Limb (tissue), 2 donors: ENCODE measurements at regions not wholly inside any gene's neighbourhood (a gene's known extent, or its start where the extent isn't known, plus 50 kb on each side); places are given as distances from the start of the nearest gene placed in this dataset.

ENCODE experiments used
- DNase-seq, 2 donors: peaks; one replicate each; pipeline ENCODE4 v3.0.0-alpha.2; 2016; ENCODE audit errors: extremely low spot score in 2 of 2

DNA sequence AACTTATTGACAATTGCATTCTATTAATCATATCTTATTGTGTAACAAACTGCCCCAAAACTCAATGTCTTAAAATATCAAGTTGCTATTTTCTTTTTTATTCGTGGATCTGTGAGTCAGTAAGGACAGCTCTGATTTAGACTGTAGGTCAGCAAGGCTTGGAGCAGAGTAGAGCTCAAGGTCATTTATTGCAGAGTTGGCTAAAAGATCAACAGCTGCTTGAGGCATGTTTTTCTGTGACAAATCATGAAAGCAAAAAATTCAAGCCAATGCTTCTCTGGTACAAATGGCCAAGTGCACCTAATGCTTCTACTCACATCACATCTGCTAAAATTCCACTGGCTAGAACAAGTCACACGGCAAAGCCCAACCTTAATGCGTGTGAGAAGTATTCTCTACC lies 497.7 kb upstream of the LRATD1 start:
- DNase-seq: peak in 1 of 2 donors; percentile 19

GRCh38 chr2:14136030-14136429 lies 496.5 kb upstream of the LRATD1 start:
- DNase-seq: no peak

DNA sequence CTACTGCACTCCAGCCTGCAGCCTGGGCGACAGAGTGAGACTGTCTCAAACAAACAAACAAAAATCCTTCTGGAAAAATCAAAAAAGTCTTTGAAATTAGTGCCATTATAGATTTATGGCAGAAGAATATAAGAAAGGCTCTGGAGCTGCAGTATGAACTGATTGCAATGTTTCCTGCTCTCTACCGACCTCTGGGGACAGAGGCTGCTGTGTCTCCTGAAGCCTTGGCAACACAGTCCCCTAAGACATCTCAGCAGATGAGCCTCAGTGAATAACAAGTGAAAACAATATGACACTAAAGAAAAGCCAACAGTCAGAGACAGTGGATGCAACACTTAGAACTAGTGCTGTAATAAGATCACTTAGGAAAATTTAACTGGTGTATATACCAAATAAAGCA lies 494.9 kb upstream of the LRATD1 start:
- DNase-seq: no peak

- no peak for DNase-seq
Measured at GRCh38 chr2:14140009-14140550, 492.4 kb upstream of the LRATD1 start.

- DNase-seq: no peak
Measured at GRCh38 chr2:14143435-14143834, 489.1 kb upstream of the LRATD1 start.

GRCh38 chr2:14148216-14148615 lies 484.3 kb upstream of the LRATD1 start:
- no peak for DNase-seq

DNA sequence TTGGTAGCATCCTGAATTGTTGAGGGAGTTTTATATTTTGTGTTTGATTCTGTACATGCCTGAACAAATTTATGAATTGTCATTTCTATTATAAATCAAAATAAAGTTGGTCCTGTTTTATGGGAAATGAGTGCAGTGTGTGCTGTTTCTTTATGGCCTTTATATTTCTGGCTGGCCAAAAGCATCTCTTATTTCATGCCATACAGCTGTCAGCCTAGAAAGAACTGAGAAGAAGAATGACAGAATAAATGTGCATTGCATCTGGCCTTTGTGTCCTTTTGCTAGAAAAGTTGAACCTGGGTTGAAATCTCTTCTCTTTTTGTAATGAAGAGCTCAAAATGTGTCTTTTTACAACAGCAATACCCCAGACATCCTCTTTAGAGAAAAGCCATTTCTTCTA lies 474.7 kb upstream of the LRATD1 start:
- DNase-seq: peak in 1 of 2 donors; percentile 23

DNA sequence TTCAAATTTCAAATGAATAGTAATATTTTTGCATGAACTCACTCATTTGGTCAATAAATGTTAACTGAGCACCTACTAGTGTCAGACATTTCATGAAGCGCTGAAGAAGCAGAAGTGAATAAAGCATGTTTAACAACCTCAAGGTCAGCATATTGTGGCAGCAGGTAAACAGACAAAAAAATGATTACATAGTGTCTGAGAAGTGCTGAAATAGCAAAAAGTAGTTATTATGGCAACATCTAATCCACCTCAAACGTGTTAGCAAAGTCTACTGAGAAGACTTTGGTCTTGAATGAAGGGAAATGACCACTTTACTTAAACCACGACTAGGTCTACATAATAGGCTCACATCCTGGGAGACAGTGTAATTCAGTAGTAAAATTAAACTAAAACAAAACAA lies 452.2 kb upstream of the LRATD1 start:
- DNase-seq: no peak

DNA sequence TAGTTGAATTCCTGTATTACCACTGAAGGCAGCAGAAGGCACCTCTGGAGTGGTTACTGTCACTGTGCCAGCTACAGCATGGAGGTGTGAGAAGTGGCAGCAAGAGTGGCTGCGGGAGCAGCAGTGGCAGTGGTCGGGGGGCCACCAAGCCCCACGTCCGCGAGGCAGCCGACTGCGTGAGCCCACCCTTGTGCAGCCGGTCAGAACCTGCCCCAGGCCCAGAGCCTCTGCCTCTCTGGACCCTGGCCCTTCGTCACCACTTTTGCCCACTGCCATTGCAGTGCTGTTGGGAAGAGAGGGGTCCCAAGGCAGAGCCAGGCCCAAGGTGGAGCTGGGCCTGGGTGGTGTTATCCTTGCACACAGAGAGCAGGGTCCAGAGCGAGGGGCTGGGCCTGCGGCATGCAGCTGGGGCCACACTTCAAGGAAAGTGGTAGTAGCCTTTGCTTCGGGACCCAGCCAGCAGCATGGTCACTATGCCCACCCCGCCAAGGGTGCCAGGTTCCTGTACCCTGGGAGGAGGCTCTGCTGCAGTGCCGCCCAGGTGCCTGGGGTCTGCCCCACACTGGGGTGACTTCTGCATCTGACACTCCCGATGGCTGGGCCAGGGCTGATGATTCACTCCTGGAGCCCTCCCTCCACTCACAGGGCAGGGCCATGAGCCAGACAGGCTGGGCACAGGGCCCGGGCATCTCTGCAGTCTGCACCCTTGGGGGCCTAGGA lies 450.1 kb upstream of the LRATD1 start:
- DNase-seq: no peak

DNA sequence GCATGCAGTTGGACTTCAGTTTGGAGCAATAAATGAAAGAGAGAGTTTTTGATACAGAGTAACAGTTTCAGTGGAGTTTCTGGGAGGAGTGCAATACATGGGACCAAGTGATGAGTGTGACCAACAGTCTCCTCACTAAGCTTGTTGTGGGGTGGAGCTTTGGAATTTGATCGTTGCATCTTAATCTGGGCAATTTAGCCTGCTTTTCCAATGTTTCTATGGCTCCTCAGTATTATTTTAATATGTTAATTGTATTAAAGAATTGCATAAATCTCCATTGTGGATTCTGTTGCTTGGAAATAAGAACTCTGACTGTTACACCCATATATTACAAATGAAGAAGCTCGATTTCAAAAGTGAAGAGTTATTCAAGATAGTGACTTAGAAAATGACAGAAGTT lies 446.6 kb upstream of the LRATD1 start:
- no peak for DNase-seq

GRCh38 chr2:14188446-14188845 lies 444.1 kb upstream of the LRATD1 start:
- DNase-seq: no peak

GRCh38 chr2:14189929-14190328 lies 442.6 kb upstream of the LRATD1 start:
- DNase-seq: no peak

GRCh38 chr2:14194233-14194632 lies 438.3 kb upstream of the LRATD1 start:
- no peak for DNase-seq

DNA sequence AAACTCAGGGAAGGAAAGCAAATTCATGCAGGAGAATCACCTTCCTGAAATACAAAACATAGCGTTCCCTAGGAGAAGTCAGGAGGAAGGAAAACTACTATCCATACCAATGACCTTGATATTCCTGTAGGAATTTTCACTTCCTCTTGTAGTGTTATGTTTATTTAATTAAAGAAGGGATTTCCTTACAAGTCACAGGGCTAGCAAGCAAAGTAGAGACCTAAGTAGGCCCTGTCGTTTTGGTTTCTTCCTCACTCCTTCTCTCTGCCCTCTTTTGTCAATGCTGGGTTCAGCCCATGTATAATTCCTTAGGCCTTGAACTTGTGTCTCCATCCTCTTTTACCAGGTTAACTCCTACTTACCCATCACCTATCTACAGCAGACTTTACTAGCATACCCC lies 435.2 kb upstream of the LRATD1 start:
- no peak for DNase-seq

DNA sequence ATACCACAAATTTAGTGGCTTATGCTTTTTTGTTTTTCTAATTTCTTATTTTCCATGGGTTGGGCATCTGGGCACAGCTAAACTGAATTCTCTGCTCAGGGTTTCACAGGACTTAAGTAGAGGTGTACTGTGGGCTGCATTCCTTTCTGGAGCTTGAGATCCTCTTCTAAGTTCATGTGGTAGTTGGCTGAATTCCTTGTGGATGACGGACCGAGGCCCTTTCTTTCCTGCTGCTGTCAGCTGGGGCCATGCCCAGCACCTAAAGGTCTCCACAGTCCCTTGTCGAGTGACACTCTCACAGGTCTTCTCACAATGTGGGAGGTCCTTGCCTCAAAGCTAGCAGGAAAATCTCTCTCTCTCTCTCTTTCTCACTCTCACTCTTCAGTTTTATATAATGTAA lies 433.5 kb upstream of the LRATD1 start:
- no peak for DNase-seq

- no peak for DNase-seq
Measured at GRCh38 chr2:14219306-14219705, 413.2 kb upstream of the LRATD1 start.

DNA sequence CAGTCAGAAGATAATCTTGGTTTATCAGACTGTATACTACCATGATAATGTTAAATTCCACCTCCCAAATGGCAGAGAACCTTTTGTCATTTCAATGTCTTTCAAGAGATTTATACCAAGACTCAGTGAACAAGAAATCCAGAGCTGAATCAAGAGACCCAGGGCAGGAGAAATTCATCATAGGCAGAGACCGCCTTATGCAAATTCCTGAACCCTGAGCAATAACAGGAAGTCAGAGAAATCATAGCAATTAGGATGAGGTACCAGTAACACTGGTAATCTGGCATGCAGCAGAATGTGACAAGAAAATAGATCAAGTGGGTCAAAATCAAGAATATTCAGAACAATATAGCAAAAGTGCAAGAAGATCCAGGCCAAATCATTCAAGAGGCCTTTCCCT lies 412.4 kb upstream of the LRATD1 start:
- DNase-seq: no peak

DNA sequence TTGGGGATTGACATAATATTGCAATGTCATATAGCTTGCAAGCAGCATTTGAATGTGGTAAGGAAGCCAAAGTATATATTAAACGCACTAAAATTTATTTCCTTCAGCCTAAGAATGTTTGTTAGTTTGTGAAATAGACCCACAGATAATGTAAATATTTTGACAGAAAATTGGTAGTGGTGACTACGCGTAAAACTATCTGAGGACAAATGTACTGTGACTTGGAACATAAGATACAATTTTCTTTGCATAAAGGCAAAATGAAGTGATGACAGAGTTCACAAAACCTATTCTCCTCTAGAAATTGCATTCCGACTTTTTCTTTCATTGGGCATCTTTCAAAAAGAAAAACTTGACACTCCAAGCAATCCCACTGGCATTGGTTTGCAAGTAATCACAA lies 411.1 kb upstream of the LRATD1 start:
- DNase-seq: no peak

GRCh38 chr2:14223576-14223975 lies 408.9 kb upstream of the LRATD1 start:
- no peak for DNase-seq

DNA sequence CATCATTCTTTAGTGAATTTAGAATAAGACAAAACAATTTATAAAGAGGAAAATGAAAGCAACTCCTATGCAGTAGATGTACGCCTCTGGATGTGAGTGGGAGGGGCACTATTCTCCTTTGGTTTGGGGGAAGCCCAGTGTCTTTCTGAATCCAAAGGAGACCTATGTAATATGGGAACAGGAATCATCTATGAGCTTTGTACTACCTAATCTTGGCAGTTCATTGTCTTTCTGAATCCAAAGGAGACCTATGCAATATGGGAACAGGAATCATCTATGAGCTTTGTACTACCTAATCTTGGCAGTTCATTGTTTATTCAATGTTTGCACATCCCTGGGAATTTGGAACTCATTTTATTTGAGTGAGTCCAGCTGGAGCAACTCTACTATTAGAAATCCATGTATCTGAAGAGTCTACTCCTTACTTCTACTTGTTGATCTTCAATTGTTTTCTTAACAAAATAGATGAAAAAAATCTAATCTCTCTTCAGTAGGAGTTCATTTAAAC lies 401.1 kb upstream of the LRATD1 start:
- DNase-seq: no peak

GRCh38 chr2:14232217-14232616 lies 400.3 kb upstream of the LRATD1 start:
- no peak for DNase-seq

- no peak for DNase-seq
Measured at GRCh38 chr2:14234911-14235310, 397.6 kb upstream of the LRATD1 start.

DNA sequence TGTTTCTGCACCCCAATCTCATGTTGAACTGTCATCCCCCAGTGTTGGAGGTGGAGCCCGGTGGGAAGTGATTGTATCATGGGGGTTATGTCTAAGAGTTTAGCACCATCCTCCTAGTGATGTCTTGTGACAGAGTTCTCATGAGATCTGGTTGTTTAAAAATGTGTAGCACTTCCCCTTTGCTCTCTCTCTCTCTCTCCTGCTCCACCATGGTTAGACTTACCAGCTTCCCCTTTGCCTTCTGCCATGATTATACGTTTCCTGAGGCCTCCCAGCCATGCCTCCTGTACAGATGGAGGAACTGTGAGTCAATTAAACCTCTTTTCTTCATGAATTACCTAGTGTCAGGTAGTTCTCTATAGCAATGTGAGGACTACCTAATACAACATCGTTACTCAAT lies 396.9 kb upstream of the LRATD1 start:
- no peak for DNase-seq
